Stomach (tissue), 4 donors: ENCODE measurements at regions not wholly inside any gene's neighbourhood (a gene's known extent, or its start where the extent isn't known, plus 50 kb on each side); places are given as distances from the start of the nearest gene placed in this dataset.

Experiments used
- POLR2AphosphoS5 ChIP-seq, 3 donors: sonication (generic); formaldehyde crosslinking; IDR thresholded peaks; one replicate each; pipeline ENCODE4 v1.6.1; 2016; ENCODE audit warnings: antibody characterized with exemption in 3 of 3
- TF ChIP-seq, protein P1 (sequence below), 7 experiments: fragments of 450-650 bp in 4 of 7; fragments of 200-600 bp in 3 of 7; sonication (generic) in 3 of 7; IDR thresholded peaks; one replicate each; pipeline ENCODE4 v1.5.1; 2016 to 2019; ENCODE audit warnings: antibody characterized with exemption in 7 of 7, control low read depth in 2 of 7, mild to moderate bottlenecking in 1 of 7

DNA sequence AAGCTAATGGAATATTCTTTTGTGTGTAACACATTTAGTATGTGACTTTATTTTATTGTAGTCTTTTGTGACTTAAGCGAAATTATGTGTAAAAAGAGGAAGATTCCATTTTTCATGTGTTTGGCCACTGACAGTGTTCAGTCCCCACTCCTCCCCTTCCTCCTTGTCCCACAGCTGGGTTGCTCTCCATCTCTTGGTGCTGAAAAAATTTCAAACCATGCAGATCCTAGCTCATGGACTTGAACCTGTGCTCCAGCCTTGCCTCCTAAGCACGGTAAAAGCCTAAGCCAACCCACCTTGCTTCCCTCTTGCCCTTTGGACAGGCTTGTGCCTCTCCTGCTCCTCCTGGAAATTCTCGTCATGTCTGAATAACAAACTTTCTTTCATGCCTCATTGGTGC, 2008.5 kb upstream of the TENM3 start:
- TF ChIP-seq, protein P1, sequence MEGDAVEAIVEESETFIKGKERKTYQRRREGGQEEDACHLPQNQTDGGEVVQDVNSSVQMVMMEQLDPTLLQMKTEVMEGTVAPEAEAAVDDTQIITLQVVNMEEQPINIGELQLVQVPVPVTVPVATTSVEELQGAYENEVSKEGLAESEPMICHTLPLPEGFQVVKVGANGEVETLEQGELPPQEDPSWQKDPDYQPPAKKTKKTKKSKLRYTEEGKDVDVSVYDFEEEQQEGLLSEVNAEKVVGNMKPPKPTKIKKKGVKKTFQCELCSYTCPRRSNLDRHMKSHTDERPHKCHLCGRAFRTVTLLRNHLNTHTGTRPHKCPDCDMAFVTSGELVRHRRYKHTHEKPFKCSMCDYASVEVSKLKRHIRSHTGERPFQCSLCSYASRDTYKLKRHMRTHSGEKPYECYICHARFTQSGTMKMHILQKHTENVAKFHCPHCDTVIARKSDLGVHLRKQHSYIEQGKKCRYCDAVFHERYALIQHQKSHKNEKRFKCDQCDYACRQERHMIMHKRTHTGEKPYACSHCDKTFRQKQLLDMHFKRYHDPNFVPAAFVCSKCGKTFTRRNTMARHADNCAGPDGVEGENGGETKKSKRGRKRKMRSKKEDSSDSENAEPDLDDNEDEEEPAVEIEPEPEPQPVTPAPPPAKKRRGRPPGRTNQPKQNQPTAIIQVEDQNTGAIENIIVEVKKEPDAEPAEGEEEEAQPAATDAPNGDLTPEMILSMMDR (IDR thresholded peaks at IDR 0.05), result no peak
- no peak for TF ChIP-seq POLR2AphosphoS5 (IDR thresholded peaks at IDR 0.05)
